LNCaP clone FGC (cell line): ENCODE measurements at regions not wholly inside any gene's neighbourhood (a gene's known extent, or its start where the extent isn't known, plus 50 kb on each side); places are given as distances from the start of the nearest gene placed in this dataset.

Source experiments
- DNase-seq: peaks from one replicate; pipeline ENCODE4 v3.0.0-alpha.2; 2011; ENCODE audit warnings: low read depth
- H3K4me3 ChIP-seq: 2 replicates; pipeline ENCODE4 v1.5.1; 2011; ENCODE audit warnings: mild to moderate bottlenecking, low read depth, low read length, control low read depth
- CTCF ChIP-seq: IDR thresholded peaks from 2 replicates; pipeline ENCODE4 v1.5.1; 2012; ENCODE audit warnings: mild to moderate bottlenecking; ENCODE audit not compliant: control insufficient read depth, insufficient read depth; ENCODE audit errors: extremely low read depth

GRCh38 chr3:981156-981555 is 111.7 kb upstream of the CNTN6 start:
- no peak for DNase-seq
- H3K4me3 ChIP-seq = no peak overlapping the region
- no peak for TF ChIP-seq CTCF

- no peak for TF ChIP-seq CTCF
- H3K4me3 ChIP-seq = no peak overlapping the region
- DNase-seq = no peak
These were observed 104.0 kb upstream of the CNTN6 start for GRCh38 chr3:988785-989184.

- no peak for DNase-seq
- no peak for TF ChIP-seq CTCF
- H3K4me3 ChIP-seq = no peak overlapping the region
These were observed 100.0 kb upstream of the CNTN6 start for GRCh38 chr3:992871-993270.

- H3K4me3 ChIP-seq = no peak overlapping the region
- no peak for TF ChIP-seq CTCF
- DNase-seq = no peak
These were observed 90.8 kb upstream of the CNTN6 start for GRCh38 chr3:1002010-1002409.

- no peak for DNase-seq
- H3K4me3 ChIP-seq = no peak overlapping the region
These were observed 85.0 kb upstream of the CNTN6 start for GRCh38 chr3:1007866-1008265.

GRCh38 chr3:1010228-1010627 is 82.6 kb upstream of the CNTN6 start:
- DNase-seq = no peak
- no peak for TF ChIP-seq CTCF
- no peak overlapping the region for H3K4me3 ChIP-seq

More at GRCh38 chr3:1007866-1008265, 85.0 kb upstream of the CNTN6 start:
- TF ChIP-seq CTCF = no peak

GRCh38 chr3:1015826-1016225 is 77.0 kb upstream of the CNTN6 start:
- DNase-seq = no peak
- no peak overlapping the region for H3K4me3 ChIP-seq
- no peak for TF ChIP-seq CTCF
